ENCODE measurements at regions not wholly inside any gene's neighbourhood (a gene's known extent, or its start where the extent isn't known, plus 50 kb on each side); places are given as distances from the start of the nearest gene placed in this dataset.

GRCh38 chr14:45728434-45729225, 475.6 kb upstream of the MIS18BP1 start:
- no peak for FAIRE-seq
- no peak for DNase-seq (ENCODE audit: low spot score in 2 of 2)

DNA sequence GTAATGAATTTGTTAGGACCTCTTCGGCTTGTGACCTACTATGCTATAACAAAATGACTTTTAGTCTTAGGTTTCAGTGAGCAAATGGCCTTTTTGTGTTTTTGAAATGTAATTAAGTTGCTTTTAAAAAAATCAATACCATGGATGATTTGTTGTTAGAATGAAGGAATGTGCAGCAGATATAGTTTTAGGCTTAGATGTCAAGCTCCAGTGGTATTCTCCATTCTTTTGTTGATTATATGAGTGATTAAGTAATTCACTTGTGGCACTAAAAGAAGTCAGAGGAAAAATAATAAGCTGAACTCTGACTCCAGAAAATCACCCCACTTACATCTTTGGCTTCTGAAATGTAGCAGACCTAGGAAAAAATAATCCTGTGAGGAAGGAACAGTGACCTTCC, 474.1 kb upstream of the MIS18BP1 start:
- DNase-seq (ENCODE audit: low spot score in 2 of 2): no peak
- no peak for FAIRE-seq

GRCh38 chr14:45721472-45721871, 468.5 kb upstream of the MIS18BP1 start:
- FAIRE-seq (no peak), DNase-seq (ENCODE audit: low spot score in 2 of 2) (no peak)

DNA sequence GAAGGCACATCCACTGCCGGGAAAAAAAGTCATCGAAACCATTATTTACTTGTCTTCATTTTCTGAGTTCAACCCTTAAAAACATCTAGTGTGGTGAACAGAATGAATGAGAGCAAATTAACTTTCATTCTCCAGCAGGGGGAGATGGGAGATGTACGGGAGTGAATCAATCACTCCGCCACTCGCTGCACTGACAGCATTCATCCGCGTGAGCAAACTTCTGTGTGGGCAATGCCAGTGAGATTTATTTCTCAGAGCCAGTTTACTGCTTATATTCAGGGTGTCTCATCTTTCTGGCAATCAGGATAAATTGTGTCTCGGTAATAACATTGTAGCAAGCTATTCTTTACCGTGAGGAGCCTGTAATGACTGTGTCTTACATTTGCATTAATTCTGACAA, 463.6 kb upstream of the MIS18BP1 start:
- no peak for FAIRE-seq
- DNase-seq (ENCODE audit: low spot score in 2 of 2): no peak

DNA sequence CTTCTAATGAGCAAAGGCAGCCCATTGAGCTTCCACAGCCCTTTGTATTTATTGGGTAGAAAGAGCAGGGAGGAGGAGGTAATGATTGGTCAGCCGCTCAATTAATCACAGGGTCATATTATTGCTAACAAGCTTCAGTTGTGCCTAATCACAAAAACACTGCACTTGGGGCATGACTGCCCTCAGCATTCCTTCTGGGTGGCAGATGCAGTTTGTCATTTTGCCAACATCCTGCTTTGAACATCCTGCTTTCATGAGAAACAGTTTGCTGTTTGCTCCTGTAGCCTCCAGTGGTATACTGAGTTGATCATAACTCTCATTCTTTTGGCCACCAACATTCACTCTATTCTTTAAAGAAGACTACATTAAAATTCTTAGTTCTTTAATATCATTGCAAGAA, 462.9 kb upstream of the MIS18BP1 start:
- no peak for DNase-seq (ENCODE audit: low spot score in 2 of 2)
- FAIRE-seq: no peak

DNA sequence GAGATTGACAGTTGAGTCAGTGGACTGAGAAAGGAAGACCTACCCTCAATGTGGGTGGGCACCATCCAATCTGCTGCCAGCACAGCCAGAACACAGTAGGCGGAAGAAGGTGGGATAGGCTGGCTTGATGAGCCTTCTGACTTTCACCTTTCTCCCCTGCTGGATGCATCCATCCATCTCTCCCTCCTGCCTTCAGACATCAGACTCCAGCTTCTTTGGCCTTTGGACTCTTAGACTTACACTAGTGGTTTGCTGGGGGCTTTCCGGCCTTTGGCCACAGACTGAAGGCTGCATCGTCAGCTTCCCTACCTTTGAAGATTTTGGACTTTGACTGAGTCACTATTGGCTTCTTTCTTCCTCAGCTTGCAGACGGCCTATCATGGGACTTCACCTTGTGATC, 456.5 kb upstream of the MIS18BP1 start:
- DNase-seq (ENCODE audit: low spot score in 2 of 2): no peak
- no peak for FAIRE-seq

DNA sequence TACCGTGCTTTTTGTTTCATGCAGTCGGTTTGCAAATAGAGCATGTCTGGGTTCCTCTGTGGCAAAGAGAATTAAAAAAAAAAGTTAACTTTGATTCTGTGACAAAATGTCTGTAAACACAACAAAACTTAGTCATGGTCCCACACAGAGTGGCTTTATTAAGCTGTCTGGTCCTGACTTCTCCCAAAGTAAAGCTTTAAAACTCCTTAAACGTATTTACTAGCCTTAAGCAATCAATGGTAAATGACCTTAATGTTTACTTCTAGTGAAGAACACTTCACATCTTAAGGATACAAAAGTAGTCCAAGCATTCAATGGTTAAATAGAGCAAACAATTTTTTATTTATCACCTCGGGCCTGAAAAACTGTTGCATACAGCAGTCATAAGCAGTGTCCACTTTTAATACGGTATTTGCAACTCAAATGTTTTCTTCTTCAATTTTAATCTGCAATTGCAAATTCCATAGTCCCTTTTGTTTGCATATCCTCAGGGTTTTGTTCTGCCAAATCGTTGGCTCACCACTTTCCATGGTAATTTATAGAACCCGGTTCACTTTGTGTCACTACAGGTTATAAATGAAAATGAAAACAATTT, 453.0 kb upstream of the MIS18BP1 start:
- FAIRE-seq (no peak), DNase-seq (ENCODE audit: low spot score in 2 of 2) (no peak)

DNA sequence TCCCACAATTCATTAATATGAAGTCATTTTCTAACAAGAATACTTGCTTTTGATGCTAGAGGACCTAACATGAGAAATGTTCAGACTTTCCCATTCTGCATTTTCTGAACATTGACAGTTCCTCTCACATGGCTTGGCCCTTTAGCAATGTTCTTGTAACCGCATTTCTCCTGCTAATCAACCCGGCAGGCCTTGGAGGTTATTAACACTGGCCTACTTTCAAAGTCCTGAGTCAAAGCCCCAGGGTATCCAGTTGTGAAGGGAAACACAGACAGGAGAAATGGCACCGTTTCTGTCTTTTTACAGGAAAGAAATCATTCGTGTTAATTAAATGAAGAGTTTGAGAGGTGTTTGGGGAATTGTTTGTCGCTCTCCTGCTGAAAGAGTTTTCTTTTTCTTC, 446.5 kb upstream of the MIS18BP1 start:
- FAIRE-seq (no peak), DNase-seq (ENCODE audit: low spot score in 2 of 2) (no peak)

DNA sequence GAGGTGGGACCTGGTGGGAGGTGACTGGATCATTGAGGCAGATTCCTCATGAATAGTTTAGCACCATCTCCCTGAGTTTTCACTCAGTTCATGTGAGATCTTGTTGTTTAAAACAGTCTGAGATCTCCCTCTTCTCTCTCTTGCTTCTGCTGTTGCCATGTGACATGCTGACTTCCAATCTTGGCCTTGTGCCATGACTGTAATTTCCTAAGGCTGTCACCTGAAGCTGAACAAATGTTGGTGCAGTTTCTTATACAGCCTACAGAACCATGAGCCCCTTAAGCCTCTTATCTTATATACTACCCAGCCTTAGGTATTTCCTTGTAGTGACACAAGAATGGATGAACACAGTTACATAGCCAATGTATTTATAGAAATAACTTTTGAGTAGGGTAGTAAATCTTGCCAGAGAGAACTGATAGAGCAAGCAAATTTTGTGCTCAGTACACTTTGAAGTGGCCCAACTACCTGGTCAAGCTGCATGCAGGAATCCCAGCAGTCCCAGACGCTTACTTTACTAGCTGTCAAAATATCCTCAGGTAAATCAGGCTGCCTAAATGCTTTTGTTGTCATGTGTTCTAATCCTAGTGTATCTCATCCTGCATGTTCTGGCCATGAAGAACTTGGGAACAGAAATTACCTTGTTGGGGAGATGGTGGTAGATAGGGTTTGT, 445.6 kb upstream of the MIS18BP1 start:
- FAIRE-seq: no peak
- DNase-seq (ENCODE audit: low spot score in 2 of 2): no peak

DNA sequence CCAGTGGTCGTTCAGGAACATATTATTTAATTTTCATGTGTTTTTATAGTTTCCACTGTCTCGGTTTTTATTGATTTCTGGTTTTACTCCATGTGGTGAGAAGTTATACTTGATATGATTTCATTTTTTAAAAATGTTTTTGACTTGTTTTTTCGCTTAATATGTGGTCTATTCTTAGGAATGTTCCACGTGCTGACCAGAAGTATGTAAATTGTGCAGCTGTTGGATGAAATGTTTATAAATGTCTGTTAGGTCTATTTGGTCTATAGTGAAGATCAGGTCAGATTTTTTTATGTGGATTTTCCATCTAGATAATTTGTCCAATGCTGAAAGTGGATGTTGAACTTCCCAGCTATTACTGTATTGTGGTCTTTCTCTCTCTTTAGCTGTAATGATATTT, 433.8 kb upstream of the MIS18BP1 start:
- no peak for DNase-seq (ENCODE audit: low spot score in 2 of 2)
- FAIRE-seq: no peak

DNA sequence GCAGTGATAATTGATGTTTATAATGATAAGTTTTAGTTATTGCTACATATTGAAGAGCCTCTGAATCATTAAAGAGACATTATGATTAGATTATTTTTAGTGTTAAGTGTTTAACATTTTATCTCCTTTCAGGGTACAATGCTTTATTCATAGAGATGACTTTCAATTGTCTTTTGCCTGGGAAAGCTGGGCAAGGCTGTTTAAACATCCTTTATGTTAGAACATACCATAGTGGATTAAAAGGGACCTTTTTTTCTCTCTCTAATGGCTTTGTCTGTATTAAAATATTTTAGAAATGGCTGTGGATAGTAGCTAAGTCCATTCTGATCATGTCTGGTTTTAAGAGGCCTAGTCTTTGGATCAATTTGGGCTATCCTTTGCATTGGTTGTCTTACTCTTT, 427.5 kb upstream of the MIS18BP1 start:
- DNase-seq (ENCODE audit: low spot score in 2 of 2) (no peak), FAIRE-seq (no peak)

DNA sequence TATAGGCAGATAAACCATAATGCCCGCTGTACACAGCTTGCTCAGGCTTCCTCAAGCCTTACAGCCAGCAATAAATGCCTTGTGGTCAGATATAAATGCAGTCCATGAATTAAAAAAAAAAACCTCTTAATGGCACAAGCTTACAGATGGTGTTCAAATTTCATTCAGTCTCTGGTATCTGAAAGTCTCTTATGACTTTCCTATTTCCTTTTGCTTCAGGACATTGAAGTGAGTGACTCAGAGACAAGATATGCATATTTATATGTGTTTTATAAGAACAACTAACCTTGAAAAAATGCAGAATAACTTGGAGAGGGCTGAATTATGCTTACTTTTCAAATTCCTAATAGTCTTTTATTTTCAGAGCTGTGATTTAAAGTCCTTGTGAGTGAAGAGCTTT, 426.9 kb upstream of the MIS18BP1 start:
- FAIRE-seq (no peak), DNase-seq (ENCODE audit: low spot score in 2 of 2) (no peak)

DNA sequence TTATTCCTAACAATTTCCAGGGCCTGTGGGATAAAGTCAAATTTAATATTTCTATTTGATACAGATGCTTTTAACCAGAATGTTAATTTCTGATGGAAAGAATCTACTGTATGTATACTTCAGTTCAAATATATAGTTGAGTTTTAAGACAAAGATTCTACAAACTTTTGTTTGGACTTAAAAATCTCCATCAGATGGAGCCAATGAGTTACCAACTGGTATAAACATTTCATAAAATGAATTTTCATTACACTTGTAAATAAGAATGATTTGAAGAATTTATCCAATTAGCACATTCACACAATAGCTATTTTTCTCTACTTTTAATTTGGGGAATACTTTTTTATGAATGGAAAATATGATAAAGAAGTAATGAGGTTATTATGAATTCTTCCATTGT, 425.2 kb upstream of the MIS18BP1 start:
- FAIRE-seq (no peak), DNase-seq (ENCODE audit: low spot score in 2 of 2) (no peak)

- no peak for DNase-seq (ENCODE audit: low spot score in 2 of 2)
- no peak for FAIRE-seq
Observed at GRCh38 chr14:45673420-45673819, 420.4 kb upstream of the MIS18BP1 start.

DNA sequence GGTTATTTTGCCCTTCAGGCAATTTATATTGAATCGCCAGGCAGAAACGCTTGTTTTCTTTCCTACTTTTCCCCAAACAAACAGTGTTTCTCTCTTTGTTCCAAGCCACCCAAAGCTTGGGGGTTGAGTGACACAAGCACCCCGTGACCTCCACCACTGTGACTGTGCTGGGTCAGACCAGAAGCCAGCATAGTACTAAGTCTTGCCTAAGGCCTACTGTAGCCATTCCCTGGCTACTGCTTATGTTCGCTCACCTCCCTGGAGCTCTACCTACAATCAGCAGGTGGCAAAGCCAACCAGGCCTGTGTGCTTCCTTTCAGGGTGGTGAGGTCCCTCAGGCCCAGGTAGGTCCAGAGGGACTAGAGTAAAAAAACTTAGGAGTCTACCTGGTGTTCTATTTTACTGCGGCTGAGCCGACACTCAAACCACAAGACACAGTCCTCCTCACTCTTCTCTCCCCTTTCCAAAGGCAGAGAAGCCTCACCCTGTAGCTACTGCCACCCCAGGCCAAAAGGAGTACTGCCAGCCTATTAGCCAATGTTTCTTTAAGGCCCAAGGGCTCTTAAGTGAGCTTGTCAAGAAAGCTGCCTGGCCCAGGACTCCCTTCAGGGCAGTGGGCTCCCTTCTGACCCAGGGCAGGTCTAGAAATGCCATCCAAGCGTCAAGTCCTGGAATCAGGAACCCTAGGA, 411.8 kb upstream of the MIS18BP1 start:
- DNase-seq (ENCODE audit: low spot score in 2 of 2): no peak
- no peak for FAIRE-seq

GRCh38 chr14:45658917-45659299, 405.9 kb upstream of the MIS18BP1 start:
- DNase-seq (ENCODE audit: low spot score in 2 of 2) (no peak), FAIRE-seq (no peak)

- DNase-seq (ENCODE audit: low spot score in 2 of 2): no peak
- no peak for FAIRE-seq
Observed at GRCh38 chr14:45658226-45658916, 405.4 kb upstream of the MIS18BP1 start.

DNA sequence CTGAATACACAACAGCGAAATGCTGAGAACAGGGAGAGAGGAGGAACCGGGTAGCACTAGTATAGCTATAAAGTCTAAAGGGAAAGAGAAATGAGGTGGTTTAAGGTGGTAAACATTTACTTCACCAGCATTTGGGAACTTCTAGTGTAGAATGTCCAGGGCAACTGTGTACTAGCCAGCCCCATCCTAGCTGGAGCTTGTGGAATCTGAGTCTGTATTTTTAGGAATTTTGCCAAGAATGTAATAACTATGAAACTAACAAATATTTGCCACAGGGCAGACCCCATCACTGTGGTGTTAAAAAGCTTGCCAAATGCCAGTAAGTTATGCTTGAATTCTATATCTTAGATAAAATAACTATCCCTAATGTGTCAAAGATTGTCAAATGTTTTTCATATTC, 398.9 kb upstream of the MIS18BP1 start:
- FAIRE-seq: no peak
- no peak for DNase-seq (ENCODE audit: low spot score in 2 of 2)

DNA sequence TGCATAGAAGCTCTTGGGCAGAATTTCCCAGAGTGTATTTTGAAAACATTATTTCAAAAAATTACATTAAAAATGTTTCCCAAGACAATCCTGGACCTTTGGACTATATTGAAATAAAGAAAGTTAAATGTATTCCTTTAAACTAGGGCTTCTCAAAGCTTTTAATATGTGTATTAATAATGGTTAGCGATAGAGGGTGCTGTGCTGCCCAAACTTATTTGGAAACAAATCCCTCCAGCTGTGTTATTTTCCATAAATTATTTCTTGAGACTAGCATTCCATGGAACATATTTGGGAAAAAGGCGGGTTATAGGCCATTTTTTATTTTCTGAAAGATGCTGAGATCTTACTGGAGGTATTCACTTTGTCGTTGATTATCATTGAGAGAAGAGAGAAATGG, 397.8 kb upstream of the MIS18BP1 start:
- DNase-seq (ENCODE audit: low spot score in 2 of 2): no peak
- FAIRE-seq: no peak

DNA sequence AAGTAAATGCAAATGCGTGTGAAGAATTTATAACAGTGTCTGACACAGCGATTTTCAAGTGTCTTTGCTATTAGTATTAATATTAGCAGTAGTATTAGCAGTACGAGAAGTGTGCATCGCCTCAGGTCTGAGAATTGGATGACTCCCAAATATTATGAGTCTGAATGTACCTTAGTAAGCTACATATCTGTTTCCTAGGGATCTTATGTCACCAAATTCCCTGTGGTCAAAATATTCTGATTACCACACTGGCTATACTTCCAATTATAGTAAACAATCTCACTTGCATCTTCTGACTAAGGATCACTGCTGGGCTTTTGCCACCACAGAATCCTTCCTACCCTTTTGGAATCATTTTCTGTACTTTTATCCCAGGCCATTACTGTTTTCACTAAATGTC, 396.0 kb upstream of the MIS18BP1 start:
- DNase-seq (ENCODE audit: low spot score in 2 of 2) (no peak), FAIRE-seq (no peak)

DNA sequence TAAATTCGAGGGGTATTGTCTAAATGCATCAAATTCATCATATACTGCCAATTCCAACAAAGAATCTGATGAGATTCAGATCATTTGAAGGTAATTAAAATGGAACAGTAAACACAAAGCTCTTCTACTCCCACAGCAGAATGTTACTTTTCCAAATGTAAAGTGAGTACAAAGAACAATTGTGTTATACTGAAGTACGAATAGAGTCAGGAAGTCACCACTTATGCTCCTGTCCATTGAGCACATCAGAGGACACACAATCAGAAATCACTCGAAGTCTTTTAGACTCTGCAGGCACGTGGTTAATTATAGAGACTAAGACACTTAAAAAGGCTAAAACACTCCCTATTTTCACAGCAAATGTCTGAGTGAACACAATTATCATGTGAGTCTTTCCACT, 388.5 kb upstream of the MIS18BP1 start:
- DNase-seq (ENCODE audit: low spot score in 2 of 2) (no peak), FAIRE-seq (no peak)

Measured in frontal cortex (tissue), 3 donors.